ENCODE measurements at regions not wholly inside any gene's neighbourhood (a gene's known extent, or its start where the extent isn't known, plus 50 kb on each side); places are given as distances from the start of the nearest gene placed in this dataset.

DNA sequence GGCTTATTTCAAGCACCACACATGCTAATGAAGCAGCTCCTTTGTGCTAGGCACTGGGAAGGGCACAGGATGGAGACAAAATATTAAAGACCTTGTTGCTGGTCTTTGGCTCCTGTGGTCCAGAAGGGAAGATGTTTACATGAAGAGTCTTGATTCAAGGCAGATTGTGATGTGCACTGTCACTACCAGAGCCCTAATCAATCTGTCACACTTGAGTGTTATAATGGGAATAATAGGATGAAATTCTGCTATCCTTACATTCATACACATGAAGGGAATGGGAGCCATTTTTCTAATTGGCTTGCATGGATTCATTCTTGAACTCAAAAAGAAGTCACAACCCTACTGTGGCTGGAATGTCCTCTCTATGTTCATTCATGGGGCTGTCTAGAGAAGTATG lies 203.0 kb downstream of the SEC61B start:
- DNase-seq (ENCODE audit: low read depth) = no peak
- TF ChIP-seq, protein P1, sequence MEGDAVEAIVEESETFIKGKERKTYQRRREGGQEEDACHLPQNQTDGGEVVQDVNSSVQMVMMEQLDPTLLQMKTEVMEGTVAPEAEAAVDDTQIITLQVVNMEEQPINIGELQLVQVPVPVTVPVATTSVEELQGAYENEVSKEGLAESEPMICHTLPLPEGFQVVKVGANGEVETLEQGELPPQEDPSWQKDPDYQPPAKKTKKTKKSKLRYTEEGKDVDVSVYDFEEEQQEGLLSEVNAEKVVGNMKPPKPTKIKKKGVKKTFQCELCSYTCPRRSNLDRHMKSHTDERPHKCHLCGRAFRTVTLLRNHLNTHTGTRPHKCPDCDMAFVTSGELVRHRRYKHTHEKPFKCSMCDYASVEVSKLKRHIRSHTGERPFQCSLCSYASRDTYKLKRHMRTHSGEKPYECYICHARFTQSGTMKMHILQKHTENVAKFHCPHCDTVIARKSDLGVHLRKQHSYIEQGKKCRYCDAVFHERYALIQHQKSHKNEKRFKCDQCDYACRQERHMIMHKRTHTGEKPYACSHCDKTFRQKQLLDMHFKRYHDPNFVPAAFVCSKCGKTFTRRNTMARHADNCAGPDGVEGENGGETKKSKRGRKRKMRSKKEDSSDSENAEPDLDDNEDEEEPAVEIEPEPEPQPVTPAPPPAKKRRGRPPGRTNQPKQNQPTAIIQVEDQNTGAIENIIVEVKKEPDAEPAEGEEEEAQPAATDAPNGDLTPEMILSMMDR (conservative IDR thresholded peaks at IDR 0.05; ENCODE audit: low read depth, low read length) = no peak
- H3K4me3 ChIP-seq (ENCODE audit: low read depth, low read length) = no peak overlapping the region

DNA sequence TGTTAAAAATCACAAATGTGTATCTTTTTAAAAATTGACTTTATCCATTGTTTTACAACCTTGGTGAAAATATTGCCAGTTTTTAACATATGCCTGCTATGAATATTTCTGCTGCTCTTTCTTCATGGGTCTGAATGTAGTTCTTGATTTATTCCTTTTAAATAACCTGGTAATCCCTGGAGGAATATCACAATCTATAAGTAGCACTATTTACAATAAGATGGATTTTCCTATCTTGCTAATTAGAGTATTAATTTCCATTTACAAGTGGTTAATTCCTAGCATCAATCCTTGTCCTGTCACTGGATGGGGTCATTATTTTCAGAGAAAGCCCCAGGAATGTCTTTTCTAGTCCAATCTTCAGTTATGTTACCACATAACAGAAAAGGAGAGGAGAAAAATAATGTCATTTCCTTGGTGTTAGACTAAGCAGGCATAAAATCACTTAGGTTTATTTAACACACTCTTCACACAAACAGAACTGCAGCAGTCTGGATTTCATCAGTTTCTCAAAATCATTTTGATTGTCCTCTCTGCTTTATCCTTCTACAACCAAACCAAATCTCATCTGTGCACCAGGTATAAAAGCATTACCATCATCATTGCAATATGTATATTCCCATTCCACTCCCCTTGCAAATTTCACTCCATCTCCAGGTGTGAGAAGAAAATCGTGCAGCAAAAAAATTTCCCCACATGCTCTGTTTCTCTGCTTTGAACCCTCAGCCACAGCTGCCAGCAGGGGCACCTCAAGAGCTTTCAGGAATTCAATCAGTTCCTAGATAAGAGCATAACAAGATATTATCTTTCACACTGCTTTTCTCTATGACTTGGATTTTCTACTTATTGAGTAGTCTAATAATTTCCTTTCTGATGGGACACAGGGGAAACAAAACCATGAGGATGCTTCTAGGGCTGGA lies 204.1 kb downstream of the SEC61B start:
- no peak for DNase-seq (ENCODE audit: low read depth)
- no peak overlapping the region for H3K4me3 ChIP-seq (ENCODE audit: low read depth, low read length)
- TF ChIP-seq, protein P1 (conservative IDR thresholded peaks at IDR 0.05; ENCODE audit: low read depth, low read length) = no peak

DNA sequence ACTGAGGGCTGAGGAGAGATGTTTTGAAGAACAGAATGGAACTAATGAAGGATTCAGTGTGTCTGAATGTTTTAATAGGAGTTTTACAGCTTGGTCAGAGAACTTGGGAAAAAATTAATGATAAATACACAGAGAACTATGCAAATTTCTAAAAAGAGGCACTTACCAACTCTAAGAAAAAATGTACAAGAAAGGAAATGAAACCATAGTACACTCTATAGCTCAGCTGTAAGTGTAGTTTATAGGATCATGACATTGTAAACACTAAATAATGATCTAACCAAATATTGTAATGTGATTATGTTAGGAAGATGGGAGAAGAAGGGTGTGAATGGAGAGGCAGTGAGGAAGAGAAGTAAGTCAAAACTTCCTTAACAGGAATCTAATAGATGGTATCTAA lies 205.2 kb downstream of the SEC61B start:
- TF ChIP-seq, protein P1 (conservative IDR thresholded peaks at IDR 0.05; ENCODE audit: low read depth, low read length) = no peak
- no peak overlapping the region for H3K4me3 ChIP-seq (ENCODE audit: low read depth, low read length)
- DNase-seq (ENCODE audit: low read depth) = no peak

DNA sequence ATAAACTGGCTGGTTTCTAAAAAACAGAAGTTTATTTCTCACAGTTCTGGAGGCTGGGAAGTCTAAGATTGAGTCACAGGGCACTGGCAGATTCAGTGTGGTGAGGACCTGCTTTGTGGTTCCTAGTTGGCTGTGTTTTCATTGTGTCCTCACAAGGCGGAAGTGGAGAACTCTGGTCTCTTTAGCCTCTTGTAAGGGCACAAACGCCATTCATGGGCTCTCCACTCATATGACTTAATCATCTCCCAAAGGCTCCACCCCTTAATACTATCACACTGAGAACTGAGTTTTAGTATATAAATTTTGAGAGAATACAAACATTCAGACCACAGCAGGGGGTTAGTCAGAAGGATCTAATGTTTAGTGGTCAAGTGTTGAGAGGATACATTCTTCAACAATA lies 208.2 kb downstream of the SEC61B start:
- DNase-seq (ENCODE audit: low read depth) = peak; percentile 74
- TF ChIP-seq, protein P1 (conservative IDR thresholded peaks at IDR 0.05; ENCODE audit: low read depth, low read length) = no peak
- H3K4me3 ChIP-seq (ENCODE audit: low read depth, low read length) = no peak overlapping the region

DNA sequence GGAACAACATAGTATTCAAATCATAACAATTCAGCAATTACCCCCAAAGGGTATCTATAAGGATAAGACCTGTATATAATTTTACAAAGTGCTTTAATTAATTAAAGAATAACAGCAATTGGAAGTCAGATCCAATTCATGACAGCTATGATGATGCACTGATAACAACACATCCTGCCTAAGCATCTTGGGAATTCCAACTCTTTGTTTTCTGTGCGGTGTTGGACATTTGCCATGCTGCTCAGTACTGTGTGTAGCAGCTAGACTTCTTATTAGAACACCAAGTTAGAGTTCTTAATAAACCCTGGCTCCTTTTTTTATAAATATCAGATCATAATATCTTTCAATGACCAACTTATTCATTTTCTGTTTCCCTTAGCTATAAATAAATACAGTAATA lies 209.0 kb downstream of the SEC61B start:
- peak; percentile 81 for DNase-seq (ENCODE audit: low read depth)
- no peak overlapping the region for H3K4me3 ChIP-seq (ENCODE audit: low read depth, low read length)
- TF ChIP-seq, protein P1 (conservative IDR thresholded peaks at IDR 0.05; ENCODE audit: low read depth, low read length) = no peak

DNA sequence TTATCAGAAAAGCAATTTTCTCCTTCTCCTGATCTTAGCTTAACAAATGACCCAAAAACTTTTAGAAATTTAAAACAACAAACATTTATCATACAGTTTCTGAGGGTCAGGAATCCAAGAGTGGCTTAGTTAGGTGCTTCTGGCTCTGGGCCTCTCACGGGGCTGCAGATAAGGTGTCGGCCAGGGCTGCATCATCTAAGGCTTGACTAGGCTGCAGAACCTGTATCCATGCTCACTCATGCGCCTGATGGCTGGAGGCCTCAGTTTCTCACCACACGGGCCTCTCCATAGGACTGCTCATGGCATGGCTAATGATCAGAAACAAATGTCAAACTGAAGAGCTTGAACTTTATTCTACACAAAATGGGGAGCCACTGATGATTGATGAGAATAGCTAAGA lies 210.0 kb downstream of the SEC61B start:
- no peak for DNase-seq (ENCODE audit: low read depth)
- no peak overlapping the region for H3K4me3 ChIP-seq (ENCODE audit: low read depth, low read length)
- TF ChIP-seq, protein P1 (conservative IDR thresholded peaks at IDR 0.05; ENCODE audit: low read depth, low read length) = no peak

DNA sequence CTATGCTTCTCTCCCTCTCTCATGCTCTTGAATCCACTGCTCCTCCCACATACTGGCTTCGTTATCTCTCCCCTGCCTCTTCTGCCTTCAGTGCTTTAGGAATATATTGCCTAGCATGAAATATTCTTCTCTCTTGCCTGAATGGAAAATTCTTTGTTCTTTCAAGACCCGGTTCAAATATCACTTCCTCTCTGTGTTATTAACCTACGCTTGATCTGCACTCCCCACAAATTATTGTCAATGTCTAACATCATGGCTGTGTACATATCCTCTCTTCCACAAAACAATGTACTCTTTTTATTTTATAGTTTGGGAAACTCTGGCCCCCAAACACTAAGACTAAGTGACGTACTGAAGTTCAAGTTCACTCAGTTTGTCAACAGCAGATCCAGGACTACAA lies 211.0 kb downstream of the SEC61B start:
- no peak overlapping the region for H3K4me3 ChIP-seq (ENCODE audit: low read depth, low read length)
- DNase-seq (ENCODE audit: low read depth) = no peak
- TF ChIP-seq, protein P1 (conservative IDR thresholded peaks at IDR 0.05; ENCODE audit: low read depth, low read length) = no peak
